Hematopoietic multipotent progenitor cell treated with erythropoietin and hydrocortisone succinate and interleukin-3 and kit ligand, for 17 days (in vitro differentiated cells): ENCODE measurements at regions not wholly inside any gene's neighbourhood (a gene's known extent, or its start where the extent isn't known, plus 50 kb on each side); places are given as distances from the start of the nearest gene placed in this dataset.

Source experiments
- DNase-seq: peaks from one replicate; pipeline ENCODE4 v3.0.0-alpha.2; 2015; ENCODE audit warnings: low spot score

- DNase-seq = no peak
Measured at GRCh38 chr3:177431525-177432176, 234.4 kb upstream of the TBL1XR1 start.

- DNase-seq = no peak
Measured at GRCh38 chr3:177435301-177435700, 238.0 kb upstream of the TBL1XR1 start.

- DNase-seq = no peak
Measured at GRCh38 chr3:177437513-177438337, 240.4 kb upstream of the TBL1XR1 start.

GRCh38 chr3:177438596-177439220 lies 241.4 kb upstream of the TBL1XR1 start:
- DNase-seq = no peak

- no peak for DNase-seq
Measured at GRCh38 chr3:177439694-177440269, 242.5 kb upstream of the TBL1XR1 start.

GRCh38 chr3:177440456-177441104 lies 243.3 kb upstream of the TBL1XR1 start:
- DNase-seq = no peak

GRCh38 chr3:177441276-177441812 lies 244.1 kb upstream of the TBL1XR1 start:
- DNase-seq = no peak

- DNase-seq = no peak
Measured at GRCh38 chr3:177441813-177442646, 244.7 kb upstream of the TBL1XR1 start.

GRCh38 chr3:177443469-177443868 lies 246.2 kb upstream of the TBL1XR1 start:
- DNase-seq = no peak

- DNase-seq = no peak
Measured at GRCh38 chr3:177444696-177445095, 247.4 kb upstream of the TBL1XR1 start.

GRCh38 chr3:177445549-177445948 lies 248.3 kb upstream of the TBL1XR1 start:
- DNase-seq = no peak

- DNase-seq = no peak
Measured at GRCh38 chr3:177446165-177446601, 248.9 kb upstream of the TBL1XR1 start.

GRCh38 chr3:177447938-177448337 lies 250.7 kb upstream of the TBL1XR1 start:
- no peak for DNase-seq

- DNase-seq = no peak
Measured at GRCh38 chr3:177448987-177449359, 251.7 kb upstream of the TBL1XR1 start.

- no peak for DNase-seq
Measured at GRCh38 chr3:177449360-177450006, 252.2 kb upstream of the TBL1XR1 start.

- no peak for DNase-seq
Measured at GRCh38 chr3:177451301-177451750, 254.0 kb upstream of the TBL1XR1 start.

- no peak for DNase-seq
Measured at GRCh38 chr3:177451864-177452830, 254.9 kb upstream of the TBL1XR1 start.

GRCh38 chr3:177452831-177453450 lies 255.7 kb upstream of the TBL1XR1 start:
- no peak for DNase-seq

GRCh38 chr3:177453451-177453844 lies 256.2 kb upstream of the TBL1XR1 start:
- no peak for DNase-seq
